ENCODE measurements at regions not wholly inside any gene's neighbourhood (a gene's known extent, or its start where the extent isn't known, plus 50 kb on each side); places are given as distances from the start of the nearest gene placed in this dataset.

GRCh38 chr5:68149189-68149588 is 66.4 kb upstream of the PIK3R1 start:
- Histone ChIP-seq H3K27ac (ENCODE audit: insufficient read depth, low read depth, low read length) (no peak overlapping the region), H3K9me3 (replicated peaks; ENCODE audit: control insufficient read depth, insufficient read depth, low read length) (no peaks in the 10 kb centered on the region), H3K4me2 (ENCODE audit: insufficient read depth, low read length) (no peak overlapping the region), H3K4me3 (replicated peaks in 1 of 3; ENCODE audit: insufficient read depth in 1 of 3, low read depth in 1 of 3, low read length in 3 of 3) (no peak overlapping the region), H3K27me3 (ENCODE audit: control insufficient read depth in 2 of 2, insufficient read depth in 2 of 2, low read length in 2 of 2) (no peaks in the 10 kb centered on the region), H3K9me1 (replicated peaks; ENCODE audit: control insufficient read depth, extremely low read depth, insufficient read depth, low read length) (no peaks in the 10 kb centered on the region), H3K36me3 (ENCODE audit: control insufficient read depth in 2 of 2, extremely low read depth in 1 of 2, insufficient read depth in 2 of 2, low read length in 2 of 2) (no peaks in the 10 kb centered on the region), H3K9ac (replicated peaks; ENCODE audit: extremely low read depth, insufficient read depth, low read length) (no peak overlapping the region), H2AFZ (ENCODE audit: low read depth, low read length) (no peak overlapping the region), H3K79me2 (ENCODE audit: control insufficient read depth, insufficient read depth, low read length) (no peaks in the 10 kb centered on the region), H3K4me1 (ENCODE audit: control insufficient read depth, extremely low read depth, insufficient read depth, low read length) (no peaks in the 10 kb centered on the region), H4K20me1 (replicated peaks; ENCODE audit: control insufficient read depth, extremely low read depth, insufficient read depth, low read length) (no peaks in the 10 kb centered on the region)
- CTCF ChIA-PET: no interaction called here
- DNase-seq (ENCODE audit: low read depth, low spot score): no peak
- intact Hi-C loops (cut with micrococcal nuclease) (no loop called here), dilution Hi-C loops (cut with MboI; ENCODE audit: extremely low pct_ligation_motif_present, low sequenced_read_pairs) (no loop called here)
- POLR2A ChIA-PET: no interaction called here
- no TSS peak for BruUV-seq (replicated peaks)
- no peak for TF ChIP-seq MAX (IDR thresholded peaks at IDR 0.05; ENCODE audit: insufficient read depth, insufficient read length)
- TF ChIP-seq MYC (IDR thresholded peaks at IDR 0.05; ENCODE audit: low read depth, low read length): no peak
- TF ChIP-seq GATA2 (IDR thresholded peaks at IDR 0.05; ENCODE audit: insufficient read depth, insufficient read length, low read depth, low read length): no peak
- no peak for FAIRE-seq

GRCh38 chr5:68148096-68148495 is 67.5 kb upstream of the PIK3R1 start:
- Histone ChIP-seq H3K27ac (ENCODE audit: insufficient read depth, low read depth, low read length) (no peak overlapping the region), H3K27me3 (ENCODE audit: control insufficient read depth in 2 of 2, insufficient read depth in 2 of 2, low read length in 2 of 2) (no peaks in the 10 kb centered on the region), H3K9me1 (replicated peaks; ENCODE audit: control insufficient read depth, extremely low read depth, insufficient read depth, low read length) (no peaks in the 10 kb centered on the region), H3K9me3 (replicated peaks; ENCODE audit: control insufficient read depth, insufficient read depth, low read length) (no peaks in the 10 kb centered on the region), H4K20me1 (replicated peaks; ENCODE audit: control insufficient read depth, extremely low read depth, insufficient read depth, low read length) (no peaks in the 10 kb centered on the region), H3K79me2 (ENCODE audit: control insufficient read depth, insufficient read depth, low read length) (no peaks in the 10 kb centered on the region), H3K9ac (replicated peaks; ENCODE audit: extremely low read depth, insufficient read depth, low read length) (no peak overlapping the region), H3K4me2 (ENCODE audit: insufficient read depth, low read length) (no peak overlapping the region), H2AFZ (ENCODE audit: low read depth, low read length) (no peak overlapping the region), H3K4me3 (replicated peaks in 1 of 3; ENCODE audit: insufficient read depth in 1 of 3, low read depth in 1 of 3, low read length in 3 of 3) (no peak overlapping the region), H3K4me1 (ENCODE audit: control insufficient read depth, extremely low read depth, insufficient read depth, low read length) (no peaks in the 10 kb centered on the region), H3K36me3 (ENCODE audit: control insufficient read depth in 2 of 2, extremely low read depth in 1 of 2, insufficient read depth in 2 of 2, low read length in 2 of 2) (no peaks in the 10 kb centered on the region)
- CTCF ChIA-PET: no interaction called here
- FAIRE-seq: no peak
- intact Hi-C loops (cut with micrococcal nuclease) (no loop called here), dilution Hi-C loops (cut with MboI; ENCODE audit: extremely low pct_ligation_motif_present, low sequenced_read_pairs) (no loop called here)
- no TSS peak for BruUV-seq (replicated peaks)
- POLR2A ChIA-PET: no interaction called here
- no peak for TF ChIP-seq MYC (IDR thresholded peaks at IDR 0.05; ENCODE audit: low read depth, low read length)
- no peak for TF ChIP-seq MAX (IDR thresholded peaks at IDR 0.05; ENCODE audit: insufficient read depth, insufficient read length)
- no peak for TF ChIP-seq GATA2 (IDR thresholded peaks at IDR 0.05; ENCODE audit: insufficient read depth, insufficient read length, low read depth, low read length)
- TF ChIP-seq JUN (IDR thresholded peaks at IDR 0.05; ENCODE audit: borderline replicate concordance, insufficient read depth, insufficient read length, low read depth): no peak
- TF ChIP-seq EZH2 (IDR thresholded peaks at IDR 0.05; ENCODE audit: borderline replicate concordance, low read depth, low read length, severe bottlenecking): no peak
- no peak for TF ChIP-seq CTCF (IDR thresholded peaks at IDR 0.05; ENCODE audit: extremely low read depth in 1 of 2, insufficient read depth in 1 of 2, low read depth in 1 of 2, low read length in 2 of 2)
- no peak for DNase-seq (ENCODE audit: low read depth, low spot score)

All from endothelial cell of umbilical vein (primary cell).